Pons (tissue), 1 donor: ENCODE measurements at regions not wholly inside any gene's neighbourhood (a gene's known extent, or its start where the extent isn't known, plus 50 kb on each side); places are given as distances from the start of the nearest gene placed in this dataset.

ENCODE experiments used
- DNase-seq: peaks from one replicate; pipeline ENCODE4 v3.0.0-alpha.2; 2016; ENCODE audit warnings: low spot score

DNA sequence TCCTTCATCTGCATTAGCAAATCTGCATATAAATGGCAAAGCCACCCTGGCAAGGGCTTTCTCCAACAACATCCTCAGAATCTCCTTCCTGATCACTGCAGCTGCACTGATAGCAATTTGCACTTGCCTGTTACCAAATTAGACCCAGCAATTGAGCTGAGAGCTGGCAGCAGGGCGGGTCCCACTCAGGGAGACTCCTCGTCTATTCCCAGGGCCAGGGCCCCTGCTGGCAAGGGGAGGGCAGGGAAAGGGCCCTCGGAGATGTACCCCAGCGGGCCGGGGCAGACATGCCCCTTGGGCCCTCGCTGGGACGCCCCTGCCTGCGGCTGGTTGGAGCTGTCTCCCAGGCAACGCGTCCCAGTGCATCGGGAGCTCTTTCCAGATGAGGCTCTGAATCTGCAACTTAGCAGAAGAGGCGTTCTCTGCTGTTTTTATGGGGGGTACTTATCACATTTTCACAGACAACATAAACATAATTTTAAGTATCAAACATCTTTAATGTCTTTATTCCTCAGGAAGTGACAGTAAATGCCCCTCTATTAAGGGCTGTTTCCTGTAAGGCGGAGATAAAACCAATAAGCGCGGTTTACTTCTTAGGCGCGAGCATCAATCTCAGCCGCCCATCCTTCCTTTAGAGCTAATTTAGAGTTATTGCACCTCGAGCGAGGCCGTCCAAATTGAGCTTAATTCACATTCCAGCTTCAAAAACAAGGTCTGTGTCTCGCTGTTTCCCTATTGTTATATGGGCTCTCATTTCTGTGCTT is 249.0 kb upstream of the PPP2R2D start:
- DNase-seq, result no peak

- no peak for DNase-seq
Measured at GRCh38 chr10:131652438-131653139, 248.2 kb upstream of the PPP2R2D start.

- no peak for DNase-seq
Measured at GRCh38 chr10:131653140-131653539, 247.7 kb upstream of the PPP2R2D start.

DNA sequence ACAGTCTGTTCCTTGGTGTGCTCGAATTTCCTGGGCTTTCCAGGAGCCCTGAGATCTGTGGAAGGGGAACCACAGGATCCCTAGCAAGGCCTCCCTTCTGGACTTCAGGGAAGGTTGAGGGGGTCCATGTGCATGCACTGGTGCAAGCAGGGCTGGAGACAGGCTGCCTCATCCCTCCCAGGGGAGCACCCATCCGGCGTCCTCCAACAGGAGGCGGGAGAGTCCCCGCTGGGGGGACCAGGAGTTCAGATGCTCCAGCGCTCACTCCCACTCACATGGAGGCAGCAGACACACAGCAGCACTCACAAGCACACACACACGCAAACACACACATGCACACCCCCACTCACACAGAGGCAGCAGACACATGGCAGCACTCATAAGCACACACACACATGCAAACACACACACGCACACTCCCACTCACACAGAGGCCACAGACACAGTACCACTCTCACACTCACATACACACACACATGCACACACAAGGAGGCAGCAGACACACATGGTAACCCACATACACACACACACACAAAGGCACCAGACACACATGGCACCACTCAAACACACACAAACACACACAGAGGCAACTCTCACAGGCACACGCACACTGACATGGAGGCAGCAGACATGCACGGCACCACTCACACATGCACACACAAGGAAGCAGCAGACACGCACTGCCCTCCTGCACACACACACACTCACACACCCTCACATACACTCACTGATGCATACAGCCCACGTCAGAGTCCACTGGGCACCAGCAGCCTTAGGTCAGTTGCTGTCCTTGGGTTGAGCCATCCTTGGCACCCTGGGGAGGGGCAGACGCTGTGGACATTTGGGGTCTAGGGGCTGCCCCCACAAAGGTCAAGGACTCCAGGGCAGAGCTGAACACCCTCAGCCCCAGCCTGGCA is 247.0 kb upstream of the PPP2R2D start:
- DNase-seq, result no peak

GRCh38 chr10:131654471-131655087 is 246.2 kb upstream of the PPP2R2D start:
- no peak for DNase-seq

DNA sequence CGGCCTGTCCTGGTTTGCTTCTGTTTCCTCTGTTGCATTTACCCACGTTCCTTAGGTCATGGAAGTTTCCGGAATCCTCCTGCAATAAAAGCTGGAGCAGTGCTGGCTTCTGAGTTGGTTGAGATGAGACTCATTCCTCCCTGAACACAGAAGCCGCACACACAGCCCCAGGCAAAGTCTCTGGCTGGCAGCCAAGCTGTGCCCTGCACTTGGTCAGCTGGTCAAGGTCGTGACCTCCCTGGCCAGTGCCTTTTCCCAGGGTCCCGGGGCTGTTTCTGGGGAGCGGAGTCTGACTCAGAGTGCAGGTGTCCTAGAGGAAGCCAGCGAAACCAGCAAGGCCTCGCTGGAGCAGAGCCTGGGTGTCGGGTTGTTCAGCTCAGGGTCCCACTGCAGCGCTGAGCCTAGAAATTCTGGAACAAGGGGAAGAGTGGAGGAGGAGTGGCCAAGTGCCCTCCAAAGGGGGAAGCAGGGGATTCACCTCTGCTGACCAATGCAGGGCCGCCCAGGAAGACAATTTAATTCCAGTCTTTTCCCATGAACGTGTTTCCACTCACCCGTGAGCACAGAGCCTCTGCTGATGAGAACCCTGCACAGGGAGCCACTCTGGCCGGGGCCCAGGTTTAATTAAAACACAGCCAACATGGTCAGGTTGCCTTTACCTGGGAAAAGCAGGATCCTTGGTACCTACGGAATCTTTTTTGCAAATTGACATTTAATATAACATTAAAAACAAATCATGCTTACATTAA is 245.5 kb upstream of the PPP2R2D start:
- DNase-seq, result no peak

- DNase-seq, result no peak
Measured at GRCh38 chr10:131656009-131656408, 244.8 kb upstream of the PPP2R2D start.

DNA sequence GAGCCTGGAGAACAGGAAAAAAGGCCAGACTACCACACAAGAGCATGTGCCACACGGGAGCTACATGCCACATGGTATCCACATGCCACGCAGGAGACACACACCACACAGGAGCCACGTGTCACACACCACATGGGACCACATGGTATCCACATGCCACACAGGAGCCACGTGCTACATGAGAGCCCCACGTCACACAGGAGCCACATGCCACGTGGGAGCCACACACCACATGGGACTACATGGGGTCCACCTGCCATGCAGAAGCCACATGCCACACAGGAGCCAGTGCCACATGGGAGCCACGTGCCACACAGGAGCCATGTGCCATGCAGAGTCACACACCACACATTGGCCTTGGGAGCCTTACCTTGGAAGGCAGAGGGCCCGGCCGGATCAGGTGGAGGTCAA is 244.4 kb upstream of the PPP2R2D start:
- DNase-seq, result no peak

DNA sequence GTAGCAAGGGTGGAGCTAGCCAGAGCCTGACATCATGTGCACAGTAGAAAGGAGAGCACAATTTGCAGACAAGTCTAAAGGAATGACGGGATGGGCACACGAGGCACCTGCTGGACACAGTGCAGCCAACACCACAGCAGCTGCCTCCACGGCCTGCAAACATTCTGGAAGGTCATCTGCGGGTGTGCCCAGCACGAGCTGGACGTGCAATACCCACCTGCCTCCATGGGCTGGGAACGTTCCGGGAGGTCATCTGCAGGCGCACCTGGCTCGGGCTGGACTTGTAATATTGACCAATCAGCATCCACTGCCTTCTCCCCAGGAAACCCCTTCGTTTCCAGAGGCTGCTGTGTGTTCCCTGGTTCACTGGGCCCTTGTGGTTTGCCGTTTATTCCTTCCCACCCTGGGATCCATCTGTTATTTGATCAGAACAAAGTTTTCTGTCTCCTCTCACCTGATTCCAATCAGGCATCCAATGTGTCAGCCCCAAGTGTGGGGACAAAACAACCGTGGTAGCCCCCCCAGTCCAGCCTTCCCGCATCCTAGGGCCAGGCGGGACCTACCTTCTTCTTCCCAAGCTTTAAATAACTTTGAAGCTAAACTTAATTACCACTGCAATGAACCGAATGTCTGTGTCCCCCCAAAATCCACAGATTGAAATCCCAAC is 243.4 kb upstream of the PPP2R2D start:
- DNase-seq, result no peak

DNA sequence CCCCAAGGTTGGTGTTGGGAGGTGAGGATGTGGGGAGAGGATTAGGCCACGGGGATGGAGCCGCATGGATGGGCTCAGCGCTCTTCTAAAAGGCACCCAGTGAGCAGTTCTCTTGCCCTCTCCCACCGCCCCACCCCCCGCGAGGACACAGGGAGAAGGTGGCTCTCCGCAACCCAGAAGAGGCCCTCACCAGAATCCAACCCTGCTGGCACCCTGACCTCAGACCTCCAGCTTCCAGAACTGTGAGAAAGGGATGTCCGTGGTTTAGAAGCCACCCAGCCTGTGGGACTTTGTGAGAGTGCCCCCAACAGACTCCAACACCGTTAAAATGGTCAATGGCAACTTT is 242.8 kb upstream of the PPP2R2D start:
- DNase-seq, result no peak

- DNase-seq, result no peak
Measured at GRCh38 chr10:131658476-131659110, 242.2 kb upstream of the PPP2R2D start.

DNA sequence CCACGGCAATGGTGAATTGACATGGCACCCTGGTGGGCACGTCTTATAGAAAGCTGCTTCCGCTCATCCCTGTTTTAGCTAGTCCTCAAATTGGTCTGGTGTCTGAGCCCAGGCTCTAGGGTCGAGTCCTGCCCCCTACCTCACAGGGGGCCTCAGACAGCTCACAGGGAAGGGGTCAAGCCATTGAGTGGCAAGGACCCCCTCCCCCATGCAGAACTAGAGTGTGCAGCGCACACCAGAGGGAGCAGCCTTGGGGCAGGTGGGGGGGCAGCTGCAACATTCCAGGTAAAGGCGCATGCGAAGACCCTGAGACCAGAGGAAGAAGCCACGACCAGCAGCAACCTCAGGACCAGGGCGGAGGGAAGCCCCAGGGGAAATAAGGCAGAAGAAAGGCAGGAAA is 240.4 kb upstream of the PPP2R2D start:
- DNase-seq, result no peak

- DNase-seq, result no peak
Measured at GRCh38 chr10:131662851-131663250, 238.0 kb upstream of the PPP2R2D start.

GRCh38 chr10:131663351-131663750 is 237.5 kb upstream of the PPP2R2D start:
- no peak for DNase-seq

DNA sequence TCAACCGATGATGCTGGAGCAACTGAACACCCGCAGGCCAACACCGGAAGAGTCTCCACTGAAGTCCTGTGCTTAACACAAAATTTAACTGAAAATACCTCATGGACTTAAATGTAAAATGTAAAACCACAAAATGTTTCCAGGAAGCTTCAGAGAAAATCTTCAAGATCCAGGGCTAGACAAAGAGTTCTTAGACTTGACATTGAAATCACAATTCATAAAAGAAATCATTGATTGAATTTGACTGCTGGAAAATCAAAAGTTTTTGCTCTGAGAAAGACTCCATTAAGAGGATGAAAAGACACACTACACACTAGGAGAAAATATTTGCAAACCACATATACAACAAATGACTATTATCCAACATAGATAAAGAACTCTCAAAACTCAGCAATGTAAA is 234.7 kb upstream of the PPP2R2D start:
- DNase-seq, result no peak

DNA sequence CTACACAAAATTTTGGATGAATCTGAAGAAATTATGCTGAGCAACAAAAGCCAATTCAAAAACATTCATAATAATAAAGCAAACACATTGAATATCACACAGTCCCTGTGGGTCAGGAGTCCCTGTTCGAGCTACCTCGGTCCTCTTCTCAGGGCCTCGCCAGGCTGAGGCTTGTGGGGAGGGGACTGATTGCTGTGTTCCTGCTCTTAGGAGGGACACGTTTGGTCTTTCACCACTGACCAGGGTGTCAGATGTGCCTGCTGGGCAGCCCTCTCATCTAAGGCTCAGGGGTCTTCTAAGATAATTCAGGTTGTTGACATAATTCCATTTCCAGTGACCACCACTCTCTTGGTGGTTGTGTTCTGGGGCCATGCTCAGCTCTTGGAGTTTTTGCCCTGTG is 233.8 kb upstream of the PPP2R2D start:
- no peak for DNase-seq

DNA sequence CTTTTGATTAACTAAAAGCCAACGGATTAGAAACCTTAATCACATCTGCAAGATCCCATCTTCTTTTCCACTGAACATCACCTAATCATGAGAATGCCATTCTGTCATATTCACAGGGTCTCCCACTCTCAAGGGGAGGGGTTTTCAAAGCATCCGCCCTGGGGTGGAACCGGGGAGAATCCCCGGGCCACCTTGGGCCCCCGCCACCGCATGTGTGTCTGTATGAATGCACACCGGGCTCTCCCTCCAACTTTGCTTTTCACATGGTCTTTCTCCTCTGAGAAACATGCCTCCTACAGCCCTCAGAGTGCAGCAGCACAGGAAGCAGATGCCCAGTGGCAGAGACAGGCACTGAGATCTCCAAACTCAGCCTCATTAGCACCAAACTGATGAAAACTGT is 233.2 kb upstream of the PPP2R2D start:
- no peak for DNase-seq

- DNase-seq, result no peak
Measured at GRCh38 chr10:131668903-131669302, 231.9 kb upstream of the PPP2R2D start.

- no peak for DNase-seq
Measured at GRCh38 chr10:131669838-131670237, 231.0 kb upstream of the PPP2R2D start.

DNA sequence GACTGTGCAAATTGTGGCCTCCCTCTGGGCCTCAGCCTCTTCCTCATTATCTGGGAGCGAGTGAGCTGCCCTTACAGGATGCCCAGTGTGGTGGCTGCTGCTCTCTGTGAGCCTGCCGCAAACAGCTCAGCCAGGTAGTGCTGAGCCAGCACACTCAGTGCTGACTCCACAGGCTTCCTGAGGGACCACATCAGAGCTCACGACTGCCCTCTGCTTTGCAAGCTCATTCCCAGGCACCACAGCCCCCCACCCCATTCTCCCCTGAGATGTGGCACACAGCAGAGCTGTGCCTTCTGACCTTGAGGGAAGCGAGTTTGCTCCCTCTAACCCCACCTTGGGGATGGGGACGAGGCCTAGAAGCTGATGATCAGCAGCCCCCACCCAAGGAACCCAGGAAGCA is 230.5 kb upstream of the PPP2R2D start:
- DNase-seq, result no peak

- DNase-seq, result no peak
Measured at GRCh38 chr10:131673396-131673795, 227.4 kb upstream of the PPP2R2D start.
